Neural progenitor cell (in vitro differentiated cells): ENCODE measurements at regions not wholly inside any gene's neighbourhood (a gene's known extent, or its start where the extent isn't known, plus 50 kb on each side); places are given as distances from the start of the nearest gene placed in this dataset.

Experiments
- CTCF ChIP-seq: fragments of 200-600 bp; sonication (generic); IDR thresholded peaks from 2 replicates; pipeline ENCODE4 v1.5.1; 2017; ENCODE audit warnings: antibody characterized with exemption, mild to moderate bottlenecking
- EZH2 ChIP-seq: fragments of 200-600 bp; sonication (generic); IDR thresholded peaks from 2 replicates; pipeline ENCODE4 v1.6.1; 2017; ENCODE audit warnings: antibody characterized with exemption, mild to moderate bottlenecking, moderate library complexity
- EZH2phosphoT487 ChIP-seq: fragments of 200-600 bp; sonication (generic); IDR thresholded peaks from 2 replicates; pipeline ENCODE4 v1.6.1; 2017; ENCODE audit warnings: antibody characterized with exemption

DNA sequence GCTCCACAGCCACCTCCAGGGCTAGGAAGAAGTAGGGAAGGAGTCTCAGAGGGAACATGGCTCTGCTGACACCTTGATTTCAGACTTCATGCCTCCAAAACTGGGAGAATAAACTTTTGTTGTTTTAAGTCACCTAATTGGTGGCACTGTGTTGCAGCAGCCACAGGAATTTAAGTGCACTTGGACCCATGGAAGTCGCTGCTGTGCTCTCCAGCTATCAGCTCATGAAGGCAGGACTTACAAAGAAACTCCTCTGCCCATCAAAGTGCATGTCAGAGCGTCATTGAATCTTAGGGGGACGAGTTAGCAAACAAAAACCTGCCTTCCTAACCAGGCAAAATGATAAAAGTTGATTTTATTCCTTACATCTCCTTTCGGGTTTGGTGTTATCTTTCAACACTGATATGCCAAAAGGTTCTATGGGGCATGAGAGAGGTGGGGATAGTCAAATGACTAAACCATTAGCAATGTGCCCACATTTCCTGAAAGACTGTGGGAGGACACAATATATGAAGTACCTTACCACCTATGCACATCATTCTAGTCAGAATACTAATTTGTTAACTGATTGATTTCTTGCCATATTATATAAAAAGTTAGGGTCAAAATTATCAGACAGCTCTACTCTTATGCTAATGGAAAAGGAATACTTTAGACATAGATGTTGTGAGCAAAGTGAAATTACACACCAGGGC lies 235.8 kb upstream of the TNP1 start:
- TF ChIP-seq CTCF: no peak
- TF ChIP-seq EZH2: no peak
- no peak for TF ChIP-seq EZH2phosphoT487
